ENCODE measurements at regions not wholly inside any gene's neighbourhood (a gene's known extent, or its start where the extent isn't known, plus 50 kb on each side); places are given as distances from the start of the nearest gene placed in this dataset.

DNA sequence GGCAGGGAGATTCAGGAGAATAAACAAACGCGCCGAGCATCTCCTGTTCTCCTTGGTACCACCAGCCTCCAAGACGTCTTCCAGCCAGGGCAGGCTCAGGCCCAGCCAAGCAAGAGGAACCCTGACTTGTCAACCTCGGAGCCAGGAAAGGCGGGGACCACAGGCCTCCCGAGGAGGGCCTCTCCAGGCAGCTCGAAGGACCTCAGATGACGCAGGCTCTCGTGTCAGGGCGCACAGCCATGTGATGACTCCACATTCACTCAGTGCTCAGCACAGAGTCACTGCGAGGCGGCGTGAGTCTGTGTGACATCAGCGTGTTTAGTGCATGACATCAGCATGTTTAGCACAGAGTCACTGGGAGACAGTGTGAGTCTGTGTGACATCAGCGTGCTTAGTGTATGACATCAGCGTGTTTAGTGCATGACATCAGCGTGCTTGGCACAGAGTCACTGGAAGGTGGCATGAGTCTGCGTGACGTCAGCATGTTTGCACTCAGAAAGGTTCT lies 241.4 kb downstream of the BRD1 start:
- Histone ChIP-seq H3K27ac (ENCODE audit: low read length) (no peak overlapping the region), H3K27me3 (replicated peaks; ENCODE audit: insufficient read depth, low read length) (no peaks in the 10 kb centered on the region), H3K9me2 (replicated peaks; ENCODE audit: insufficient read depth, low read length) (no peaks in the 10 kb centered on the region), H3K4me2 (ENCODE audit: low read depth, low read length) (no peak overlapping the region), H4K20me1 (ENCODE audit: insufficient read depth, low read length) (no peaks in the 10 kb centered on the region), H3K9me3 (replicated peaks; ENCODE audit: insufficient read depth, low read length) (no peaks in the 10 kb centered on the region), H3K4me3 (ENCODE audit: low read length) (no peak overlapping the region), H3F3A (ENCODE audit: insufficient read depth, low read length) (no peaks in the 10 kb centered on the region), H3K4me1 (ENCODE audit: low read length) (no peaks in the 10 kb centered on the region), H3K79me2 (ENCODE audit: low read length) (peaks cover 40% of the 10 kb centered on the region), H3K9ac (ENCODE audit: low read length) (no peak overlapping the region), H3K36me3 (replicated peaks; ENCODE audit: insufficient read depth, low read length) (no peaks in the 10 kb centered on the region), H2AFZ (ENCODE audit: low read length) (no peak overlapping the region)
- TF ChIP-seq, protein P1, sequence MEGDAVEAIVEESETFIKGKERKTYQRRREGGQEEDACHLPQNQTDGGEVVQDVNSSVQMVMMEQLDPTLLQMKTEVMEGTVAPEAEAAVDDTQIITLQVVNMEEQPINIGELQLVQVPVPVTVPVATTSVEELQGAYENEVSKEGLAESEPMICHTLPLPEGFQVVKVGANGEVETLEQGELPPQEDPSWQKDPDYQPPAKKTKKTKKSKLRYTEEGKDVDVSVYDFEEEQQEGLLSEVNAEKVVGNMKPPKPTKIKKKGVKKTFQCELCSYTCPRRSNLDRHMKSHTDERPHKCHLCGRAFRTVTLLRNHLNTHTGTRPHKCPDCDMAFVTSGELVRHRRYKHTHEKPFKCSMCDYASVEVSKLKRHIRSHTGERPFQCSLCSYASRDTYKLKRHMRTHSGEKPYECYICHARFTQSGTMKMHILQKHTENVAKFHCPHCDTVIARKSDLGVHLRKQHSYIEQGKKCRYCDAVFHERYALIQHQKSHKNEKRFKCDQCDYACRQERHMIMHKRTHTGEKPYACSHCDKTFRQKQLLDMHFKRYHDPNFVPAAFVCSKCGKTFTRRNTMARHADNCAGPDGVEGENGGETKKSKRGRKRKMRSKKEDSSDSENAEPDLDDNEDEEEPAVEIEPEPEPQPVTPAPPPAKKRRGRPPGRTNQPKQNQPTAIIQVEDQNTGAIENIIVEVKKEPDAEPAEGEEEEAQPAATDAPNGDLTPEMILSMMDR (IDR thresholded peaks at IDR 0.05; ENCODE audit: low read length), result no peak
- TF ChIP-seq EZH2phosphoT487 (IDR thresholded peaks at IDR 0.05; ENCODE audit: low read length), result no peak
- no peak for TF ChIP-seq EZH2 (optimal IDR thresholded peaks at IDR 0.05; ENCODE audit: low read depth, low read length)
- no peak for DNase-seq

DNA sequence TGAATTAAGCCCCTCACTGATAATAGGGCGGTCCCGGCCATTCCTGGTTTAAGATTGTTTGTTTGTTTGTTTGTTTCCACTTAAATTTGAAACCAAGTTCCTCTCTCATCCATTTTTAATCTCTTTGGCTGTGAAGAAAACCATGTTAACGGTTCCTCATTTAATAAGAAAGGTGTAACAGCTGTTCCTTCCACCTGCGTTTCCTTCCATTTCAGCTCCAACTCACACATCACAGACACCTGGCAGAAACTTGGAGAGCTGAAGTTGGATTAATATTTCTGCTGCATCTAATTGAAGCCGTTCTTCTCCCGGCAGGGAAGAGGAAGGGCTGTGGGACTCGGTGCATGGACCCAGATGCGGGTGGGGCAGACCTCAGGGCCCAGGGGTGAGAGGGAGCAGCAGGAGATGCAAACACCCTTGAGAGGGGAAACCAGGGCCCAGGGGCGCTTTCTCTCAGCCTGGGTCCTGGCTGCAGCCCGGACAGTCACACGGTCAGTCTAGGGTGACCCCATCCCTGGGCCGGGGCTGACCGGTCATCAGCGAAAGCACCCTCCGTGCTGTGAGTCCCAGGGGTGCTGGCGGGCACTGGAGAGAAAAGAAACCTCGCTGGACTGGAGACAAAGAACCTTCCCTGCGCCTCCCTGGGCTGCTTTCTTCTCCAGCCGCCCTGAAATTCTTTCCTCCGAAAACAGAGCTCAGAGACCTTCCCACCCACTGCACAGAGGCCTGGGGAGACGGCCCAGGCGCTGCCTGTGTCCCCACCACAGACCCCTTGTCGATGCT lies 242.0 kb downstream of the BRD1 start:
- H3K36me3 ChIP-seq (replicated peaks; ENCODE audit: insufficient read depth, low read length), result no peaks in the 10 kb centered on the region; the same call in 1 of the 2 replicates
- no peak overlapping the region for H3K4me3 ChIP-seq (ENCODE audit: low read length)
- no peak overlapping the region for H2AFZ ChIP-seq (ENCODE audit: low read length)
- no peak for DNase-seq
- H3K79me2 ChIP-seq (ENCODE audit: low read length), result peaks cover 40% of the 10 kb centered on the region
- no peaks in the 10 kb centered on the region for H3K27me3 ChIP-seq (replicated peaks; ENCODE audit: insufficient read depth, low read length)
- H3F3A ChIP-seq (ENCODE audit: insufficient read depth, low read length), result no peaks in the 10 kb centered on the region
- TF ChIP-seq EZH2phosphoT487 (IDR thresholded peaks at IDR 0.05; ENCODE audit: low read length) (no peak), EZH2 (optimal IDR thresholded peaks at IDR 0.05; ENCODE audit: low read depth, low read length) (no peak)
- TF ChIP-seq, protein P1 (IDR thresholded peaks at IDR 0.05; ENCODE audit: low read length), result no peak
- H3K9me3 ChIP-seq (replicated peaks; ENCODE audit: insufficient read depth, low read length), result no peaks in the 10 kb centered on the region
- H4K20me1 ChIP-seq (ENCODE audit: insufficient read depth, low read length), result no peaks in the 10 kb centered on the region
- no peaks in the 10 kb centered on the region for H3K9me2 ChIP-seq (replicated peaks; ENCODE audit: insufficient read depth, low read length)
- H3K27ac ChIP-seq (ENCODE audit: low read length), result no peak overlapping the region
- no peak overlapping the region for H3K9ac ChIP-seq (ENCODE audit: low read length)
- H3K4me2 ChIP-seq (ENCODE audit: low read depth, low read length), result no peak overlapping the region
- no peaks in the 10 kb centered on the region for H3K4me1 ChIP-seq (ENCODE audit: low read length)

DNA sequence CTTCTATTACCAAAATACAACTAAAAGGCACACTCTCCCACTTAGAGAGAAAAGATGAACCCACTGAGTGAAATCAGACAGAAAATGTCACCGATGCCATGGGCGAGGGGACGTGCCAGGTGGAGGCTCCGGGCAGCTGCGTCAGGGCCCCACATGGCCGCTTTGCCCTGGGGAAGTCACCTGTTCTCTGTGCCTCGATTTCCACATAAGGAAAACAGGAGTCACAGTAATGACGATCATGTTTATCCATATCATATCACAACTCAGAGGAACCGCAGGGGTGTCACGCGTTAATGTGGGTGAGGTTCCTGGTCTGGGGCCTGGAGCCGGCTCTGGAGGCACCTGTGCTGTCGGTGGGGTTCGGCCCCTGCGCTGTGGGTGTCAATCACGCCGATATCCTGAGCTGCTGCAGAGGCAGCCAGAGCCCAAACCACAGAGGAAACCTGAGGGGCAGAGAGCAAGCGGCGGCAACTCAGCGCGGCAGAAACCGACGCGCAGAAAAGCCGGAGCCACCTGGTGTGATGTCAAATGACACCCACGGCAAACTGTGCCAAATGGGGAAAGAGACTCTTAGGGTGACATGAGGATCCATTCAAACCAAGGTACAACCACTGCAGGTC lies 243.7 kb downstream of the BRD1 start:
- H3K4me3 ChIP-seq (ENCODE audit: low read length), result no peak overlapping the region
- H3K9ac ChIP-seq (ENCODE audit: low read length), result no peak overlapping the region
- H3K36me3 ChIP-seq (replicated peaks; ENCODE audit: insufficient read depth, low read length), result no peaks in the 10 kb centered on the region; the same call in 1 of the 2 replicates
- H3F3A ChIP-seq (ENCODE audit: insufficient read depth, low read length), result no peaks in the 10 kb centered on the region
- no peaks in the 10 kb centered on the region for H3K27me3 ChIP-seq (replicated peaks; ENCODE audit: insufficient read depth, low read length)
- peaks cover 43% of the 10 kb centered on the region for H3K79me2 ChIP-seq (ENCODE audit: low read length)
- TF ChIP-seq, protein P1 (IDR thresholded peaks at IDR 0.05; ENCODE audit: low read length), result no peak
- TF ChIP-seq EZH2phosphoT487 (IDR thresholded peaks at IDR 0.05; ENCODE audit: low read length) (no peak), EZH2 (optimal IDR thresholded peaks at IDR 0.05; ENCODE audit: low read depth, low read length) (no peak)
- no peaks in the 10 kb centered on the region for H3K9me3 ChIP-seq (replicated peaks; ENCODE audit: insufficient read depth, low read length)
- no peak overlapping the region for H2AFZ ChIP-seq (ENCODE audit: low read length)
- H3K4me1 ChIP-seq (ENCODE audit: low read length), result no peaks in the 10 kb centered on the region
- H3K27ac ChIP-seq (ENCODE audit: low read length), result no peak overlapping the region
- no peaks in the 10 kb centered on the region for H4K20me1 ChIP-seq (ENCODE audit: insufficient read depth, low read length)
- H3K9me2 ChIP-seq (replicated peaks; ENCODE audit: insufficient read depth, low read length), result no peaks in the 10 kb centered on the region
- no peak overlapping the region for H3K4me2 ChIP-seq (ENCODE audit: low read depth, low read length)
- no peak for DNase-seq

Data from MM.1S (cell line).